WTC11 (cell line): ENCODE measurements at regions not wholly inside any gene's neighbourhood (a gene's known extent, or its start where the extent isn't known, plus 50 kb on each side); places are given as distances from the start of the nearest gene placed in this dataset.

Source experiments
- ATAC-seq: fragments of 200-7000 bp; cut with Tn5 transposase; 2 replicates; pipeline ENCODE4 v1.10.0; 2021; ENCODE audit warnings: mild to moderate bottlenecking, moderate library complexity
- CTCF ChIA-PET: fragments of 300-600 bp; sonication (Branson Sonifier 250); formaldehyde crosslinking; loops from one replicate; lab custom pipeline; 2021; ENCODE audit warnings: antibody characterized with exemption; lab: Charles Lee
- POLR2A ChIA-PET: fragments of 350-600 bp; sonication (Branson Sonifier 250); formaldehyde crosslinking; loops from one replicate; lab custom pipeline; 2021; ENCODE audit warnings: antibody characterized with exemption; lab: Charles Lee
- DNase-seq: peaks from one replicate; pipeline ENCODE4 v3.0.0; 2021; ENCODE audit warnings: low spot score
- H3K27ac Mint-ChIP-seq: 2 replicates; pipeline ENCODE4 v1.8.0; 2021; ENCODE audit warnings: mixed read lengths
- H3K27me3 Mint-ChIP-seq: 2 replicates; pipeline ENCODE4 v1.8.0; 2021; ENCODE audit warnings: low read depth, mild to moderate bottlenecking, moderate library complexity, mixed read lengths
- H3K36me3 Mint-ChIP-seq: 2 replicates; pipeline ENCODE4 v1.8.0; 2021; ENCODE audit warnings: mixed read lengths
- H3K4me1 Mint-ChIP-seq: 2 replicates; pipeline ENCODE4 v1.8.0; 2022; ENCODE audit warnings: mixed read lengths
- H3K4me3 Mint-ChIP-seq: 2 replicates; pipeline ENCODE4 v1.8.0; 2021; ENCODE audit warnings: mild to moderate bottlenecking, moderate library complexity, mixed read lengths
- H3K9me3 Mint-ChIP-seq: 2 replicates; pipeline ENCODE4 v1.8.0; 2021; ENCODE audit warnings: mixed read lengths
- CBFB ChIP-seq: sonication (generic); formaldehyde crosslinking; IDR thresholded peaks from 2 replicates; pipeline ENCODE4 v1.8.1; 2022; ENCODE audit warnings: mild to moderate bottlenecking, low read depth, missing genetic modification reagents
- CREM ChIP-seq: sonication (generic); formaldehyde crosslinking; IDR thresholded peaks from 2 replicates; pipeline ENCODE4 v1.8.1; 2022; ENCODE audit warnings: mild to moderate bottlenecking, missing genetic modification reagents, moderate library complexity
- CTCF ChIP-seq: fragments of 200-600 bp; IDR thresholded peaks from 2 replicates; pipeline ENCODE4 v1.8.0; 2022; ENCODE audit warnings: antibody characterized with exemption
- ERG ChIP-seq: fragments of 250-450 bp; sonication (Bioruptor Pico); IDR thresholded peaks from 2 replicates; pipeline ENCODE4 v1.8.0; 2021; ENCODE audit warnings: mild to moderate bottlenecking
- ESRRA ChIP-seq: sonication (generic); formaldehyde crosslinking; IDR thresholded peaks from 2 replicates; pipeline ENCODE4 v1.8.1; 2022; ENCODE audit warnings: mild to moderate bottlenecking, missing genetic modification reagents, borderline replicate concordance
- IRF2 ChIP-seq: sonication (generic); formaldehyde crosslinking; IDR thresholded peaks from 2 replicates; pipeline ENCODE4 v1.8.0; 2022; ENCODE audit warnings: low read depth, missing genetic modification reagents, borderline replicate concordance
- JUN ChIP-seq: sonication (generic); formaldehyde crosslinking; IDR thresholded peaks from 2 replicates; pipeline ENCODE4 v1.8.0; 2023; ENCODE audit warnings: mild to moderate bottlenecking, missing genetic modification reagents
- MAX ChIP-seq: sonication (generic); formaldehyde crosslinking; IDR thresholded peaks from 2 replicates; pipeline ENCODE4 v1.8.0; 2022; ENCODE audit warnings: mild to moderate bottlenecking, missing genetic modification reagents
- MXD4 ChIP-seq: fragments of 250-450 bp; sonication (Bioruptor Pico); IDR thresholded peaks from 2 replicates; pipeline ENCODE4 v1.8.0; 2021; ENCODE audit warnings: mild to moderate bottlenecking, moderate library complexity, borderline replicate concordance
- NFATC4 ChIP-seq: fragments of 250-450 bp; sonication (Bioruptor Pico); IDR thresholded peaks from 2 replicates; pipeline ENCODE4 v1.9.0; 2021; ENCODE audit warnings: mild to moderate bottlenecking
- NFE2L1 ChIP-seq: sonication (generic); formaldehyde crosslinking; IDR thresholded peaks from 2 replicates; pipeline ENCODE4 v1.8.1; 2023; ENCODE audit warnings: missing genetic modification reagents
- PRDM15 ChIP-seq: sonication (generic); formaldehyde crosslinking; IDR thresholded peaks from 2 replicates; pipeline ENCODE4 v1.8.0; 2022; ENCODE audit warnings: missing genetic modification reagents
- SOX15 ChIP-seq: fragments of 250-450 bp; sonication (Bioruptor Pico); IDR thresholded peaks from 2 replicates; pipeline ENCODE4 v1.9.0; 2021; ENCODE audit warnings: mild to moderate bottlenecking
- TCF7 ChIP-seq: sonication (generic); formaldehyde crosslinking; IDR thresholded peaks from 2 replicates; pipeline ENCODE4 v1.8.0; 2022; ENCODE audit warnings: mild to moderate bottlenecking, low read depth, missing genetic modification reagents, moderate library complexity
- TEAD1 ChIP-seq: sonication (generic); formaldehyde crosslinking; IDR thresholded peaks from 2 replicates; pipeline ENCODE4 v1.8.0; 2022; ENCODE audit warnings: mild to moderate bottlenecking, missing genetic modification reagents
- ZBTB43 ChIP-seq: sonication (generic); formaldehyde crosslinking; IDR thresholded peaks from 2 replicates; pipeline ENCODE4 v1.8.1; 2023; ENCODE audit warnings: mild to moderate bottlenecking, missing genetic modification reagents
- ZMAT4 ChIP-seq: fragments of 250-450 bp; sonication (Bioruptor Pico); IDR thresholded peaks from 2 replicates; pipeline ENCODE4 v1.9.0; 2021; ENCODE audit warnings: mild to moderate bottlenecking
- ZNF317 ChIP-seq: sonication (generic); formaldehyde crosslinking; IDR thresholded peaks from 2 replicates; pipeline ENCODE4 v1.8.1; 2023; ENCODE audit warnings: low read depth, mild to moderate bottlenecking, moderate library complexity, missing genetic modification reagents, borderline replicate concordance
- ZNF512 ChIP-seq: sonication (generic); formaldehyde crosslinking; IDR thresholded peaks from 2 replicates; pipeline ENCODE4 v1.8.1; 2022; ENCODE audit warnings: missing genetic modification reagents, borderline replicate concordance

GRCh38 chr2:437180-437579, 149.3 kb upstream of the ALKAL2 start (continued):
- TF ChIP-seq TCF7, result no peak
- TF ChIP-seq MAX, result no peak
- no peak for TF ChIP-seq SOX15 (CRISPR knock-in tag)
- TF ChIP-seq NFE2L1 (CRISPR knock-in tag), result no peak
- no peak for TF ChIP-seq CREM
- no peak for TF ChIP-seq ERG (CRISPR knock-in tag)

GRCh38 chr2:436205-436604, 148.3 kb upstream of the ALKAL2 start:
- Mint-ChIP-seq H3K4me1 (peaks cover 31% of the 10 kb centered on the region), H3K36me3 (no peaks in the 10 kb centered on the region), H3K27ac (no peak overlapping the region), H3K4me3 (no peak overlapping the region), H3K9me3 (no peaks in the 10 kb centered on the region), H3K27me3 (peaks cover 4% of the 10 kb centered on the region; the same call in 1 of the 2 replicates)
- POLR2A ChIA-PET, result no interaction called here
- no peak for ATAC-seq
- DNase-seq, result no peak
- CTCF ChIA-PET, result no interaction called here
- TF ChIP-seq MXD4 (CRISPR knock-in tag) (no peak), CBFB (CRISPR knock-in tag) (no peak), CTCF (no peak), NFATC4 (CRISPR knock-in tag) (no peak)

GRCh38 chr2:434625-435024, 146.7 kb upstream of the ALKAL2 start:
- DNase-seq (no peak), ATAC-seq (no peak)
- H3K27me3 Mint-ChIP-seq, result peaks cover 4% of the 10 kb centered on the region; the same call in 1 of the 2 replicates
- no peaks in the 10 kb centered on the region for H3K9me3 Mint-ChIP-seq
- TF ChIP-seq ESRRA (no peak), ZNF512 (CRISPR knock-in tag) (peak; percentile 94; the same call in 1 of the 2 replicates)
- TF ChIP-seq, all 79 proteins: peak for 1
- CTCF ChIA-PET, result no interaction called here
- POLR2A ChIA-PET, result interaction anchor here (0.7 kb wide), 1 partner anchor 52 kb away, joined by 3 read pairs; no protein-coding TSS in a partner anchor
- Mint-ChIP-seq H3K4me3 (no peak overlapping the region), H3K36me3 (no peaks in the 10 kb centered on the region), H3K4me1 (peaks cover 31% of the 10 kb centered on the region), H3K27ac (peak overlapping the region; percentile 43; the same call in 1 of the 2 replicates)

GRCh38 chr2:433216-433615, 145.3 kb upstream of the ALKAL2 start:
- CTCF ChIA-PET, result no interaction called here
- ATAC-seq (no peak), DNase-seq (no peak)
- no peak overlapping the region for H3K4me3 Mint-ChIP-seq
- peaks cover 28% of the 10 kb centered on the region for H3K4me1 Mint-ChIP-seq
- H3K9me3 Mint-ChIP-seq, result no peaks in the 10 kb centered on the region
- no peak overlapping the region for H3K27ac Mint-ChIP-seq
- H3K36me3 Mint-ChIP-seq, result no peaks in the 10 kb centered on the region
- no peaks in the 10 kb centered on the region for H3K27me3 Mint-ChIP-seq
- TF ChIP-seq ZMAT4 (CRISPR knock-in tag), result no peak
- TF ChIP-seq JUN (CRISPR knock-in tag), result no peak
- no peak for TF ChIP-seq IRF2 (CRISPR knock-in tag)
- TF ChIP-seq ZBTB43 (CRISPR knock-in tag), result no peak
- no peak for TF ChIP-seq TCF7
- TF ChIP-seq TEAD1 (CRISPR knock-in tag), result no peak
- TF ChIP-seq ZNF317 (CRISPR knock-in tag), result no peak
- no peak for TF ChIP-seq PRDM15 (CRISPR knock-in tag)
- TF ChIP-seq, all 79 proteins: peak for 0
- POLR2A ChIA-PET, result no interaction called here
